ENCODE measurements at regions not wholly inside any gene's neighbourhood (a gene's known extent, or its start where the extent isn't known, plus 50 kb on each side); places are given as distances from the start of the nearest gene placed in this dataset.

DNA sequence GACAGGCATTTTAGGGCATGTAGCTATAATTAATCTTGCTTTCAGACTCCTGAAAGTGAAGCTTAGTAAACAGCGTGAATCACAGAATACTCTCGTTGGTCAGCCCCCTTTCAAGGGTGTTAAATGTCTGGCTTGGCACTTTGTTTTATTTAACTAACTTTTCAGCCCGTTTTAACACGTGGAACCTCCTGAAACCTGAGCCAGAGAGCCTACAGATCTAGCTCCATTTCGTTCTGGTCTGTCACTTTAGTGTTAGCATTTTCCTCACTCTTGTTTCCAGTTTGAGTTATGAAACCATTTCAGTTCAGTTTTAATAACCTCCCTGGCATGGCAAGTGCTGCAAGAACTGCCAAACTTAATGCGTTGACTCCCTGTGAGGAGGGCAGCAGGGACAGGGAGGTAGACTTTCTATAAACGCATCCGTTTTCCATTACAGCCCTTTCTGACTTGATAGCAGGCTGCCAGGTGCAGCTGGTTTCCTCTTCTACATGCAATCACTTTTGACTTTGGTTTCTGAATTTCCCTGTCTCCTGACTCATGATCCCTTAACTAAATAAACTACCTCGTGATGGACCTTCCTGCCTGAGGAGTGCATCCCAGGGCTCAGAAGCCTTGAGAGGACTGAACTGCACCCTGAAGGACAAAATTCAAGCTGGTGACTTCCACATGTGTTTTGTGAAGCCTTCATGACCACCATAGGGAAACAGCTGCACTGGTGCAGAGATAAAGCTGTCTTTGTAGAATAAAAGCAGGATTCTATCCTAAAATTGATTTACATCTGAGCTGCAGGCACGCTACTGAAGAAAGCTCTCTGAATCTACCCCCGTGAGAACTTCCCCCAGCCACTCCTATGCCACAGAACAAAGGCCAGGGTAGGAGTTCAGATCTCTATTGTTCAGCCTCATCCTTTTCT lies 192.6 kb downstream of the DLEU7 start:
- intact Hi-C loops (cut with micrococcal nuclease) (no loop called here), dilution Hi-C loops (cut with HindIII; ENCODE audit: low sequenced_read_pairs, unreplicated experiment) (no loop called here), in situ Hi-C loops (cut with MboI; ENCODE audit: low sequenced_read_pairs) (no loop called here)
- no TSS peak for BruUV-seq (replicated peaks)
- Histone ChIP-seq H2AK9ac (replicated peaks; ENCODE audit: low read depth, low read length, poor library complexity) (no peak overlapping the region), H4K91ac (ENCODE audit: insufficient read depth, low read depth, low read length) (no peak overlapping the region), H3K4me1 (ENCODE audit: control insufficient read depth, insufficient read depth, low read length) (no peaks in the 10 kb centered on the region), H3K4ac (ENCODE audit: low read depth, low read length) (no peak overlapping the region), H3K27me3 (ENCODE audit: control insufficient read depth, insufficient read depth, low read length) (peaks cover 23% of the 10 kb centered on the region), H3K14ac (replicated peaks; ENCODE audit: low read depth, low read length) (no peak overlapping the region), H3K9me1 (ENCODE audit: insufficient read depth, low read length) (no peaks in the 10 kb centered on the region), H3K18ac (ENCODE audit: low read depth, low read length) (no peak overlapping the region), H3K23ac (ENCODE audit: low read depth, low read length) (no peak overlapping the region), H2AK5ac (ENCODE audit: low read depth, low read length) (no peak overlapping the region), H2BK15ac (ENCODE audit: low read depth, low read length) (no peak overlapping the region), H3K4me3 (ENCODE audit: insufficient read depth, low read depth, low read length) (no peak overlapping the region), H4K5ac (ENCODE audit: low read depth, low read length) (no peak overlapping the region), H3K56ac (ENCODE audit: extremely low read depth, insufficient read depth, low read length) (no peak overlapping the region), H3K9me3 (ENCODE audit: control insufficient read depth, insufficient read depth, low read length) (no peaks in the 10 kb centered on the region), H3K27ac (ENCODE audit: insufficient read depth, low read length) (no peak overlapping the region), H3K9ac (ENCODE audit: low read depth, low read length) (no peak overlapping the region), H3K4me2 (ENCODE audit: low read depth, low read length) (no peak overlapping the region), H3K36me3 (ENCODE audit: control insufficient read depth, insufficient read depth, low read length) (no peaks in the 10 kb centered on the region), H2BK20ac (ENCODE audit: low read depth, low read length) (no peak overlapping the region), H2AFZ (replicated peaks; ENCODE audit: low read length, poor library complexity) (no peak overlapping the region), H2BK5ac (ENCODE audit: low read depth, low read length, poor library complexity, severe bottlenecking) (no peak overlapping the region), H4K8ac (ENCODE audit: low read depth in 2 of 2, low read length in 2 of 2) (no peak overlapping the region), H4K20me1 (ENCODE audit: insufficient read depth, low read length) (no peaks in the 10 kb centered on the region), H3K79me1 (ENCODE audit: low read depth in 1 of 2, low read length in 2 of 2) (no peaks in the 10 kb centered on the region), H2BK120ac (ENCODE audit: low read depth, low read length) (no peak overlapping the region)
- DNase-seq (peak; percentile 46), ATAC-seq (ENCODE audit: low read depth) (no peak; the same call in 1 of the 2 replicates)
- no CpG with 5 or more reads among the region's 11 CpGs for WGBS, 2 experiments (ENCODE audit: extremely low coverage in 2 of 2, insufficient read length in 1 of 2)
- CTCF ChIA-PET, result interaction anchor here (0.5 to 1.0 kb wide), 3 partner anchors 10 to 12 kb away, joined by 3 to 4 read pairs (median 4); no protein-coding TSS in a partner anchor
- TF ChIP-seq POLR2A (IDR thresholded peaks at IDR 0.05; ENCODE audit: low read depth, low read length) (no peak), NFE2L2 (IDR thresholded peaks at IDR 0.05; ENCODE audit: low read depth, low read length) (no peak), CHD1 (IDR thresholded peaks at IDR 0.05; ENCODE audit: low read depth, low read length) (no peak), RAD21 (IDR thresholded peaks at IDR 0.05; ENCODE audit: low read length) (no peak), SMC3 (IDR thresholded peaks at IDR 0.05; ENCODE audit: low read depth, low read length) (no peak), ELK1 (IDR thresholded peaks at IDR 0.05; ENCODE audit: borderline replicate concordance, low read depth, low read length) (no peak), BHLHE40 (IDR thresholded peaks at IDR 0.05; ENCODE audit: low read depth, low read length) (no peak), RCOR1 (IDR thresholded peaks at IDR 0.05; ENCODE audit: insufficient replicate concordance, low read length) (no peak), MAZ (IDR thresholded peaks at IDR 0.05; ENCODE audit: borderline replicate concordance, low read depth, low read length) (no peak), RFX5 (IDR thresholded peaks at IDR 0.05; ENCODE audit: low read depth, low read length) (no peak), CEBPB (IDR thresholded peaks at IDR 0.05; ENCODE audit: low read depth, low read length) (no peak)
- TF ChIP-seq, protein P1, sequence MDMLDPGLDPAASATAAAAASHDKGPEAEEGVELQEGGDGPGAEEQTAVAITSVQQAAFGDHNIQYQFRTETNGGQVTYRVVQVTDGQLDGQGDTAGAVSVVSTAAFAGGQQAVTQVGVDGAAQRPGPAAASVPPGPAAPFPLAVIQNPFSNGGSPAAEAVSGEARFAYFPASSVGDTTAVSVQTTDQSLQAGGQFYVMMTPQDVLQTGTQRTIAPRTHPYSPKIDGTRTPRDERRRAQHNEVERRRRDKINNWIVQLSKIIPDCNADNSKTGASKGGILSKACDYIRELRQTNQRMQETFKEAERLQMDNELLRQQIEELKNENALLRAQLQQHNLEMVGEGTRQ (IDR thresholded peaks at IDR 0.05; ENCODE audit: low read depth, low read length), result no peak
- POLR2A ChIA-PET (ENCODE audit: unreplicated experiment), result interaction anchor here (0.5 to 0.6 kb wide), 2 partner anchors 33 to 35 kb away, joined by 4 to 5 read pairs; no protein-coding TSS in a partner anchor
